CD14-positive monocyte (primary cell): ENCODE measurements at regions not wholly inside any gene's neighbourhood (a gene's known extent, or its start where the extent isn't known, plus 50 kb on each side); places are given as distances from the start of the nearest gene placed in this dataset. TPM values are rescaled to one million over a fixed set of nuclear protein-coding genes. Genes with fewer than 3 reads are reported as not detected.

ENCODE experiments used
- DNase-seq, 3 donors: peaks; one replicate each; pipeline ENCODE4 v3.0.0-alpha.2; 2011 to 2022
- H2AFZ ChIP-seq: 2 replicates; pipeline ENCODE4 v1.6.0; 2012; ENCODE audit warnings: mild to moderate bottlenecking, low read depth, low read length, inconsistent platforms; ENCODE audit not compliant: insufficient read depth, poor library complexity, severe bottlenecking
- H3K27ac ChIP-seq, 2 donors: 1 replicate in 1 of 2; 2 replicates in 1 of 2; pipeline ENCODE4 v1.5.1; 2012 to 2013; ENCODE audit warnings: low read length in 2 of 2, control low read depth in 1 of 2, inconsistent platforms in 1 of 2, low read depth in 1 of 2, mild to moderate bottlenecking in 1 of 2
- H3K27me3 ChIP-seq, 2 donors: one replicate each; pipeline versions ENCODE4 v1.6.0 to v1.6.1; 2011 to 2013; ENCODE audit warnings: low read length in 2 of 2; ENCODE audit not compliant: control insufficient read depth in 2 of 2, insufficient read depth in 2 of 2
- H3K36me3 ChIP-seq, 2 donors: replicated peaks in 1 of 2; 1 replicate in 1 of 2; 2 replicates in 1 of 2; pipeline versions ENCODE4 v1.5.1 to v1.6.1; 2012 to 2013; ENCODE audit warnings: low read length in 2 of 2, control low read depth in 1 of 2, inconsistent platforms in 1 of 2, mild to moderate bottlenecking in 1 of 2; ENCODE audit not compliant: insufficient read depth in 2 of 2, control insufficient read depth in 1 of 2
- H3K4me1 ChIP-seq, 2 donors: 1 replicate in 1 of 2; 2 replicates in 1 of 2; pipeline versions ENCODE4 v1.5.1 to v1.6.1; 2012 to 2013; ENCODE audit warnings: low read length in 2 of 2, control low read depth in 1 of 2, inconsistent platforms in 1 of 2, mild to moderate bottlenecking in 1 of 2, moderate library complexity in 1 of 2; ENCODE audit not compliant: insufficient read depth in 2 of 2, control insufficient read depth in 1 of 2
- H3K4me2 ChIP-seq: replicated peaks from 2 replicates; pipeline ENCODE3; 2012; ENCODE audit warnings: low read length, moderate library complexity, mild to moderate bottlenecking; ENCODE audit not compliant: poor library complexity, severe bottlenecking; ENCODE audit errors: extremely low read depth
- H3K4me3 ChIP-seq, 3 experiments: fragments of 200-600 bp in 1 of 3; sonication (generic) in 1 of 3; replicated peaks in 1 of 3; 1 replicate in 2 of 3; 2 replicates in 1 of 3; pipeline ENCODE4 v1.5.1; 2011 to 2013; ENCODE audit warnings: low read length in 3 of 3, mild to moderate bottlenecking in 3 of 3, control low read depth in 2 of 3, low read depth in 2 of 3, inconsistent platforms in 1 of 3, moderate library complexity in 1 of 3
- H3K79me2 ChIP-seq: 2 replicates; pipeline ENCODE4 v1.6.0; 2012; ENCODE audit warnings: mild to moderate bottlenecking, control low read depth, inconsistent platforms, low read length, moderate library complexity; ENCODE audit not compliant: insufficient read depth
- H3K9ac ChIP-seq: 2 replicates; pipeline ENCODE4 v1.6.0; 2017; ENCODE audit warnings: low read length, mild to moderate bottlenecking; ENCODE audit not compliant: insufficient read depth, poor library complexity, severe bottlenecking
- H3K9me3 ChIP-seq, 2 donors: replicated peaks in 1 of 2; 1 replicate in 1 of 2; 2 replicates in 1 of 2; pipeline versions ENCODE4 v1.5.1 to v1.6.1; 2012 to 2013; ENCODE audit warnings: low read length in 2 of 2, control low read depth in 1 of 2; ENCODE audit not compliant: control insufficient read depth in 1 of 2, insufficient read depth in 1 of 2
- H4K20me1 ChIP-seq: 2 replicates; pipeline ENCODE4 v1.6.0; 2012; ENCODE audit warnings: mild to moderate bottlenecking, low read length, control low read depth, moderate library complexity; ENCODE audit not compliant: insufficient read depth
- H3K27ac Mint-ChIP-seq, 7 donors: one replicate each; pipeline ENCODE4 v1.8.0; 2020; ENCODE audit warnings: mild to moderate bottlenecking in 7 of 7, mixed read lengths in 7 of 7, moderate library complexity in 6 of 7, inconsistent platforms in 2 of 7
- H3K27me3 Mint-ChIP-seq, 3 donors: one replicate each; pipeline ENCODE4 v1.8.0; 2021 to 2022; ENCODE audit warnings: low read depth in 3 of 3, mild to moderate bottlenecking in 3 of 3, mixed read lengths in 3 of 3, moderate library complexity in 3 of 3, inconsistent platforms in 1 of 3
- H3K36me3 Mint-ChIP-seq, 2 donors: one replicate each; pipeline ENCODE4 v1.8.0; 2020; ENCODE audit warnings: mixed read lengths in 2 of 2, inconsistent platforms in 1 of 2, mild to moderate bottlenecking in 1 of 2
- H3K4me1 Mint-ChIP-seq: one replicate; pipeline ENCODE4 v1.8.0; 2020; ENCODE audit warnings: mild to moderate bottlenecking, mixed read lengths
- H3K4me3 Mint-ChIP-seq, 2 donors: one replicate each; pipeline ENCODE4 v1.8.0; 2020; ENCODE audit warnings: mild to moderate bottlenecking in 2 of 2, mixed read lengths in 2 of 2, moderate library complexity in 1 of 2
- H3K9me3 Mint-ChIP-seq, 7 donors: one replicate each; pipeline ENCODE4 v1.8.0; 2020 to 2022; ENCODE audit warnings: mixed read lengths in 7 of 7, mild to moderate bottlenecking in 6 of 7, moderate library complexity in 6 of 7, inconsistent platforms in 2 of 7
- CTCF ChIP-seq: fragments of 200-600 bp; IDR thresholded peaks from one replicate; pipeline ENCODE4 v1.8.0; 2022; ENCODE audit warnings: antibody characterized with exemption, mild to moderate bottlenecking
- WGBS: methylation state at CpG from one replicate; pipeline ENCODE4 v1.1.5; 2013; ENCODE audit warnings: missing lambda C conversion rate; ENCODE audit not compliant: insufficient coverage; 5-methylcytosine and 5-hydroxymethylcytosine counted together
- intact Hi-C, 2 donors: fragments of 100-400 bp; cut with micrococcal nuclease; formaldehyde crosslinking; loops; one replicate each; pipeline versions ENCODE4 v1.15.0 to v1.15.1; 2023
- small RNA-seq: library from RNA; depleted of rRNA; stranded (forward); fragments of <200 nt; gene quantifications from one replicate; pipeline ENCODE3, GENCODE V24; 2012; ENCODE audit warnings: low read depth; ENCODE audit not compliant: insufficient read length

- no peaks in the 10 kb centered on the region for H3K4me1 Mint-ChIP-seq
- Histone ChIP-seq H3K4me2 (no peak overlapping the region), H3K27me3 (no peaks in the 10 kb centered on the region), H3K36me3 (no peaks in the 10 kb centered on the region), H3K9ac (no peak overlapping the region), H3K9me3 (peaks cover 0 to 4% of the 10 kb centered on the region in 2 donors), H3K27ac (no peak overlapping the region), H2AFZ (no peak overlapping the region), H3K79me2 (no peaks in the 10 kb centered on the region), H4K20me1 (no peaks in the 10 kb centered on the region), H3K4me3 (no peak overlapping the region), H3K4me1 (no peaks in the 10 kb centered on the region)
- no peak for DNase-seq
- peaks cover 0 to 6% (median 4%) of the 10 kb centered on the region in 7 donors for H3K9me3 Mint-ChIP-seq
- WGBS: no CpG with 5 or more reads among the region's 1 CpG
- H3K36me3 Mint-ChIP-seq: no peaks in the 10 kb centered on the region
- no peak overlapping the region for H3K4me3 Mint-ChIP-seq
- TF ChIP-seq CTCF: no peak
- H3K27me3 Mint-ChIP-seq: peaks cover 0 to 4% (median 2%) of the 10 kb centered on the region in 3 donors
- intact Hi-C loops: no loop called here
- H3K27ac Mint-ChIP-seq: no peak overlapping the region
Observed at GRCh38 chr3:157566596-157566995, 63.4 kb upstream of the VEPH1 start.

GRCh38 chr3:157559401-157559800 is 56.2 kb upstream of the VEPH1 start:
- H3K36me3 ChIP-seq: no peaks in the 10 kb centered on the region
- Mint-ChIP-seq H3K27me3 (peaks cover 0 to 5% (median 1%) of the 10 kb centered on the region in 3 donors), H3K27ac (no peak overlapping the region), H3K36me3 (no peaks in the 10 kb centered on the region), H3K9me3 (peaks cover 2 to 9% (median 3%) of the 10 kb centered on the region in 7 donors), H3K4me3 (no peak overlapping the region), H3K4me1 (no peaks in the 10 kb centered on the region)
- no peak overlapping the region for H3K27ac ChIP-seq
- DNase-seq: no peak
- TF ChIP-seq CTCF: no peak
- 100% methylated on average over 1 of the region's 1 CpG for WGBS
- no peaks in the 10 kb centered on the region for H3K27me3 ChIP-seq
- no peak overlapping the region for H2AFZ ChIP-seq
- no peaks in the 10 kb centered on the region for H4K20me1 ChIP-seq
- intact Hi-C loops: no loop called here
- no peak overlapping the region for H3K4me3 ChIP-seq
- H3K4me2 ChIP-seq: no peak overlapping the region
- H3K79me2 ChIP-seq: no peaks in the 10 kb centered on the region
- no peaks in the 10 kb centered on the region for H3K4me1 ChIP-seq
- H3K9me3 ChIP-seq: peaks cover 0 to 4% of the 10 kb centered on the region in 2 donors
- no peak overlapping the region for H3K9ac ChIP-seq

Small RNAs in the stretch of these regions (small RNA-seq; reads per million reads assigned to genes)
- gene RN7SKP46: not detected
